ENCODE measurements at regions not wholly inside any gene's neighbourhood (a gene's known extent, or its start where the extent isn't known, plus 50 kb on each side); places are given as distances from the start of the nearest gene placed in this dataset.

DNA sequence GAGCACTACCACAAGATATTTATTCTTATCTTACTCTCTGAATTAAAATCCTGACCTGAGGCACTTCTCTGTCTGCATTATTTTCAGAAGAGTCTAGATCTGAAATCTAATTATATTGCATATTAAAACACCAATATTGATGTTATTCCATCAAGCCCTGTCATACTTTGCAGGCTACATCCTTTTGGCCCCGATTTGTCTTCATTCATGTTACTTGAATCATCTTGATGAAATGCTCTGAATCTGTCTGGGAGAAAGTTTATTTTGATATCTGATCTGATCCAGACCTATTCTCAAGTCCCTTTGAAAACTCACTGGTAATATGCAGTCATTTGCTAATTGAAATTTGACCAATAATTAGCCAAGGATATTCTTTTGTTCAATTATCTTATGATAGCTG, 79.9 kb downstream of the BBS10 start:
- Histone ChIP-seq H3K36me3 (ENCODE audit: control insufficient read depth in 1 of 2, insufficient read depth in 2 of 2, low read length in 2 of 2) (no peaks in the 10 kb centered on the region), H3K9me3 (ENCODE audit: insufficient read depth, low read depth, low read length) (no peaks in the 10 kb centered on the region), H2BK12ac (ENCODE audit: low read length) (no peak overlapping the region), H2AK5ac (ENCODE audit: low read length) (no peak overlapping the region), H4K8ac (ENCODE audit: low read depth, low read length) (no peak overlapping the region), H3K4me1 (ENCODE audit: control insufficient read depth in 1 of 2, insufficient read depth in 2 of 2, low read length in 2 of 2) (no peaks in the 10 kb centered on the region), H3K18ac (ENCODE audit: low read length) (no peak overlapping the region), H4K91ac (ENCODE audit: low read depth, low read length) (no peak overlapping the region), H3K4ac (ENCODE audit: low read depth, low read length) (no peak overlapping the region), H3K27ac (ENCODE audit: low read depth, low read length) (no peak overlapping the region), H3K27me3 (ENCODE audit: insufficient read depth, low read length) (no peaks in the 10 kb centered on the region), H3K79me2 (ENCODE audit: control insufficient read depth, insufficient read depth, low read length, poor library complexity) (no peaks in the 10 kb centered on the region), H3K23ac (ENCODE audit: low read length) (no peak overlapping the region), H3K9ac (ENCODE audit: low read length) (no peak overlapping the region), H3K4me2 (ENCODE audit: low read length) (no peak overlapping the region), H2AFZ (ENCODE audit: insufficient read depth, low read length, poor library complexity) (no peak overlapping the region), H3K4me3 (ENCODE audit: low read depth, low read length) (no peak overlapping the region), H3K14ac (ENCODE audit: low read length) (no peak overlapping the region), H2BK120ac (ENCODE audit: insufficient read depth, low read length, poor library complexity) (no peak overlapping the region), H3K79me1 (ENCODE audit: low read length) (no peaks in the 10 kb centered on the region), H4K12ac (ENCODE audit: low read depth, low read length) (no peak overlapping the region), H2BK5ac (ENCODE audit: low read depth, low read length, poor library complexity) (no peak overlapping the region)
- WGBS (ENCODE audit: extremely low coverage, insufficient coverage, insufficient read length), result no CpG with 5 or more reads among the region's 1 CpG
- no peak for DNase-seq

DNA sequence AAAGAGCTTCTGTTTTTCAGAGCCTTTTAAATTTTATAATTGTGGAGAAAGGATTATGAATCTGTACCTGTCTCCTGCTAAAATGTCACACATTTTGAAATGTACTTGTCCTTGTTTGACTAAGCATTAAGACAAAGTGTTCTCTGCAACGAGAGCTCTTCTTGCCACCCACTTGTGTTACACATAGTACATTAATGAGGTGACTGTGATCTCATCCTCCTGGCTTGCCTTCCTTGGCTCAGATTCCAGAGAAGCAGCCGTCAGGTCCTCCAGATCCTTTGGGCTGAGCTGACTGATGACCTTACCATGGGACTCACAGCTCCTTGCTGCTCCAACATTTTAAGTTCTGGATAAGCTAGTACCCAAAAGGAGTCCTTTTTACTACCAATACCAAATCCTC, 81.4 kb downstream of the BBS10 start:
- H3K27ac ChIP-seq (ENCODE audit: low read depth, low read length), result no peak overlapping the region
- H3K79me1 ChIP-seq (ENCODE audit: low read length), result no peaks in the 10 kb centered on the region
- H2BK12ac ChIP-seq (ENCODE audit: low read length), result no peak overlapping the region
- no peak overlapping the region for H4K91ac ChIP-seq (ENCODE audit: low read depth, low read length)
- no peak overlapping the region for H2AFZ ChIP-seq (ENCODE audit: insufficient read depth, low read length, poor library complexity)
- H3K23ac ChIP-seq (ENCODE audit: low read length), result no peak overlapping the region
- H4K8ac ChIP-seq (ENCODE audit: low read depth, low read length), result no peak overlapping the region
- no peak for DNase-seq
- no peaks in the 10 kb centered on the region for H3K4me1 ChIP-seq (ENCODE audit: control insufficient read depth in 1 of 2, insufficient read depth in 2 of 2, low read length in 2 of 2)
- H2AK5ac ChIP-seq (ENCODE audit: low read length), result no peak overlapping the region
- no peak overlapping the region for H3K4me3 ChIP-seq (ENCODE audit: low read depth, low read length)
- no peaks in the 10 kb centered on the region for H3K79me2 ChIP-seq (ENCODE audit: control insufficient read depth, insufficient read depth, low read length, poor library complexity)
- no peak overlapping the region for H2BK5ac ChIP-seq (ENCODE audit: low read depth, low read length, poor library complexity)
- H2BK120ac ChIP-seq (ENCODE audit: insufficient read depth, low read length, poor library complexity), result no peak overlapping the region
- H4K12ac ChIP-seq (ENCODE audit: low read depth, low read length), result no peak overlapping the region
- H3K9ac ChIP-seq (ENCODE audit: low read length), result no peak overlapping the region
- no CpG with 5 or more reads among the region's 2 CpGs for WGBS (ENCODE audit: extremely low coverage, insufficient coverage, insufficient read length)
- no peak overlapping the region for H3K4ac ChIP-seq (ENCODE audit: low read depth, low read length)
- H3K18ac ChIP-seq (ENCODE audit: low read length), result no peak overlapping the region
- no peaks in the 10 kb centered on the region for H3K27me3 ChIP-seq (ENCODE audit: insufficient read depth, low read length)
- no peak overlapping the region for H3K4me2 ChIP-seq (ENCODE audit: low read length)
- H3K36me3 ChIP-seq (ENCODE audit: control insufficient read depth in 1 of 2, insufficient read depth in 2 of 2, low read length in 2 of 2), result no peaks in the 10 kb centered on the region
- no peak overlapping the region for H3K14ac ChIP-seq (ENCODE audit: low read length)
- no peaks in the 10 kb centered on the region for H3K9me3 ChIP-seq (ENCODE audit: insufficient read depth, low read depth, low read length)

DNA sequence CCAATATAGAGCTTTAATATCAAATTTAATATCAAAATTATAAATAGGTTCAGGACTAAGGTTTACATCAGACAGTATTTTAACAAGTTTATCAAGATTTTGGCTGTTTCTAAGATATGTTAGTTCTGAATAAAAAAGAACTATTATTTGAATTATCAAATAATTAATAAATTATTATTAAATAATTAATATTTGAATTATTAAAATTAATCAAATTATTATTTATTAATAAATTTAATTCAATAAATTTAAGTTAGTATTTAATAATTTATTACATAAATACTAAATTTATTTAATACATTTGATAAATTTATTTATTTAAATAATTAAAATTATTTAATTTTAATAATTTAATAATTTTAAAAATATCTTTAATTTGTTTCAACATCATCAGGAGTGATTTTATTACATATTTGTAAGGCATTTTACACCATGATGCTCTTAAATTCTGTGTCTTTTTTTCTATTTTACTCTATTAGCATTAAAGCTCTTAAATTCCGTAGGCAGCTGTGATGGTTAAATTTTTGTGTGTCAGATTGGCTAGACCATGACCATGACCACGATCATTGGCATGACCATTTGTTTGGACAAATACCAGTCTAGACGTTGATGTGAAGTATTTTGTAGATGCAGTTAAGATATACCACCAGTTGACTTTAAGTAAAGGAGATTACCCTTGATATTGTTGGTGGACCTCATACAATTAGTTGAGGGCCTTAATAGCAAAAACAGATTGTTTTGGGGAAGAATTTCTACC, 82.6 kb downstream of the BBS10 start:
- Histone ChIP-seq H3K9me3 (ENCODE audit: insufficient read depth, low read depth, low read length) (no peaks in the 10 kb centered on the region), H4K91ac (ENCODE audit: low read depth, low read length) (no peak overlapping the region), H3K18ac (ENCODE audit: low read length) (no peak overlapping the region), H3K9ac (ENCODE audit: low read length) (no peak overlapping the region), H3K36me3 (ENCODE audit: control insufficient read depth in 1 of 2, insufficient read depth in 2 of 2, low read length in 2 of 2) (no peaks in the 10 kb centered on the region), H3K79me2 (ENCODE audit: control insufficient read depth, insufficient read depth, low read length, poor library complexity) (no peaks in the 10 kb centered on the region), H3K4me3 (ENCODE audit: low read depth, low read length) (no peak overlapping the region), H2BK12ac (ENCODE audit: low read length) (no peak overlapping the region), H2BK120ac (ENCODE audit: insufficient read depth, low read length, poor library complexity) (no peak overlapping the region), H2AK5ac (ENCODE audit: low read length) (no peak overlapping the region), H3K4me2 (ENCODE audit: low read length) (no peak overlapping the region), H2BK5ac (ENCODE audit: low read depth, low read length, poor library complexity) (no peak overlapping the region), H4K12ac (ENCODE audit: low read depth, low read length) (no peak overlapping the region), H3K79me1 (ENCODE audit: low read length) (no peaks in the 10 kb centered on the region), H3K14ac (ENCODE audit: low read length) (no peak overlapping the region), H3K4me1 (ENCODE audit: control insufficient read depth in 1 of 2, insufficient read depth in 2 of 2, low read length in 2 of 2) (no peaks in the 10 kb centered on the region), H3K27me3 (ENCODE audit: insufficient read depth, low read length) (no peaks in the 10 kb centered on the region), H3K27ac (ENCODE audit: low read depth, low read length) (no peak overlapping the region), H3K4ac (ENCODE audit: low read depth, low read length) (no peak overlapping the region), H2AFZ (ENCODE audit: insufficient read depth, low read length, poor library complexity) (no peak overlapping the region), H4K8ac (ENCODE audit: low read depth, low read length) (no peak overlapping the region), H3K23ac (ENCODE audit: low read length) (no peak overlapping the region)
- no CpG with 5 or more reads among the region's 3 CpGs for WGBS (ENCODE audit: extremely low coverage, insufficient coverage, insufficient read length)
- no peak for DNase-seq

DNA sequence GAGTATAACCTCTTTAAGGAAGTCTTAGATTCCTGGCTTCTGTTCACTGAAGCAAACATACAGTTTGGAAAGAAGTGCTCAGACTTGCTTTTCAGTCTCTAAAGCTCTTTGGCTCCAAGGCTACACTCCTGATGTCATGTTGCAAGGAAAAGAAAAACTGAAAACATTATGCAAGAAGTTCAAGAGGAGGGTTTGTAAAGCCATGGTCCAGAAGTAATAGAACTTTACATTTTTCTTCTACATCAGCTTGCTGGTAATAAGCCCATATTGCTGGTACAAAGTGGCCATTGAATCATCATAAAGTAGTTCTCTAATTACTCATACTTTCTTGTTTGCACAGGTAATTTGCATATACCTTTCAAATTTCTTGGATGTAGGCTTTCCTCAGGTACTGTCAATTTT, 83.6 kb downstream of the BBS10 start:
- H3K4ac ChIP-seq (ENCODE audit: low read depth, low read length), result no peak overlapping the region

More for the DNA sequence above, 83.6 kb downstream of the BBS10 start:
- Histone ChIP-seq H3K36me3 (ENCODE audit: control insufficient read depth in 1 of 2, insufficient read depth in 2 of 2, low read length in 2 of 2) (no peaks in the 10 kb centered on the region), H3K4me1 (ENCODE audit: control insufficient read depth in 1 of 2, insufficient read depth in 2 of 2, low read length in 2 of 2) (no peaks in the 10 kb centered on the region), H4K91ac (ENCODE audit: low read depth, low read length) (no peak overlapping the region), H2AK5ac (ENCODE audit: low read length) (no peak overlapping the region), H3K9me3 (ENCODE audit: insufficient read depth, low read depth, low read length) (no peaks in the 10 kb centered on the region), H3K79me1 (ENCODE audit: low read length) (no peaks in the 10 kb centered on the region), H4K8ac (ENCODE audit: low read depth, low read length) (no peak overlapping the region), H2AFZ (ENCODE audit: insufficient read depth, low read length, poor library complexity) (no peak overlapping the region), H3K4me3 (ENCODE audit: low read depth, low read length) (no peak overlapping the region), H3K18ac (ENCODE audit: low read length) (no peak overlapping the region), H3K4me2 (ENCODE audit: low read length) (no peak overlapping the region), H3K9ac (ENCODE audit: low read length) (no peak overlapping the region), H3K79me2 (ENCODE audit: control insufficient read depth, insufficient read depth, low read length, poor library complexity) (no peaks in the 10 kb centered on the region), H2BK12ac (ENCODE audit: low read length) (no peak overlapping the region), H3K27me3 (ENCODE audit: insufficient read depth, low read length) (no peaks in the 10 kb centered on the region), H3K27ac (ENCODE audit: low read depth, low read length) (no peak overlapping the region), H2BK120ac (ENCODE audit: insufficient read depth, low read length, poor library complexity) (no peak overlapping the region), H2BK5ac (ENCODE audit: low read depth, low read length, poor library complexity) (no peak overlapping the region), H3K23ac (ENCODE audit: low read length) (no peak overlapping the region), H3K14ac (ENCODE audit: low read length) (no peak overlapping the region), H4K12ac (ENCODE audit: low read depth, low read length) (no peak overlapping the region)
- DNase-seq, result no peak

Measured in trophoblast cell (in vitro differentiated cells and primary cell).